ENCODE measurements at regions not wholly inside any gene's neighbourhood (a gene's known extent, or its start where the extent isn't known, plus 50 kb on each side); places are given as distances from the start of the nearest gene placed in this dataset.

GRCh38 chr15:38636597-38636996, 72.0 kb upstream of the RASGRP1 start:
- H4K20me1 ChIP-seq (replicated peaks in 1 of 2; ENCODE audit: control insufficient read depth in 1 of 2, insufficient read depth in 2 of 2, low read length in 2 of 2): no peaks in the 10 kb centered on the region
- H4K8ac ChIP-seq (ENCODE audit: extremely low read depth, insufficient read depth, low read length): no peak overlapping the region
- H3K56ac ChIP-seq (replicated peaks; ENCODE audit: insufficient read length, low read depth, low read length): no peak overlapping the region
- no peak overlapping the region for H2BK5ac ChIP-seq (ENCODE audit: low read depth, low read length)
- no peaks in the 10 kb centered on the region for H3K27me3 ChIP-seq (replicated peaks in 1 of 4; ENCODE audit: control insufficient read depth in 3 of 4, extremely low read depth in 1 of 4, insufficient read depth in 3 of 4, low read length in 3 of 4)
- H3K9ac ChIP-seq (replicated peaks in 1 of 4; ENCODE audit: extremely low read depth in 1 of 4, low read depth in 3 of 4, low read length in 3 of 4): no peak overlapping the region
- H3K4ac ChIP-seq (replicated peaks; ENCODE audit: insufficient read length, low read depth, low read length): no peak overlapping the region
- no peaks in the 10 kb centered on the region for H3K23me2 ChIP-seq (ENCODE audit: low read depth, low read length)
- no peaks in the 10 kb centered on the region for H3K9me3 ChIP-seq (ENCODE audit: insufficient read depth in 2 of 2, low read depth in 1 of 2, low read length in 1 of 2)
- no peak overlapping the region for H3K27ac ChIP-seq (ENCODE audit: low read depth, low read length)
- no peak overlapping the region for H4K5ac ChIP-seq (ENCODE audit: insufficient read length, low read depth, low read length)
- H2AK5ac ChIP-seq (ENCODE audit: low read depth, low read length): no peak overlapping the region
- POLR2A ChIA-PET (ENCODE audit: partially characterized antibody): no interaction called here
- no peak overlapping the region for H3K18ac ChIP-seq (ENCODE audit: extremely low read depth, low read length)
- H3K36me3 ChIP-seq (ENCODE audit: control insufficient read depth in 2 of 4, insufficient read depth in 4 of 4, low read length in 3 of 4): no peaks in the 10 kb centered on the region
- no peaks in the 10 kb centered on the region for H3K79me1 ChIP-seq (ENCODE audit: low read depth, low read length)
- H2BK120ac ChIP-seq (replicated peaks; ENCODE audit: low read depth, low read length): no peak overlapping the region
- H4K91ac ChIP-seq (replicated peaks; ENCODE audit: insufficient read length, low read length): no peak overlapping the region
- no peak overlapping the region for H3K4me2 ChIP-seq (ENCODE audit: insufficient read depth in 1 of 2, low read depth in 2 of 2, low read length in 2 of 2)
- no peak overlapping the region for H2BK15ac ChIP-seq (ENCODE audit: low read length)
- CTCF ChIA-PET (ENCODE audit: partially characterized antibody): interaction anchor here (1.3 to 1.6 kb wide), 2 partner anchors 48 to 53 kb away, joined by 4 to 6 read pairs; no protein-coding TSS in a partner anchor
- H3K79me2 ChIP-seq (ENCODE audit: control insufficient read depth in 1 of 2, insufficient read depth in 2 of 2, low read length in 2 of 2): no peaks in the 10 kb centered on the region
- no peak overlapping the region for H2BK20ac ChIP-seq (ENCODE audit: low read length)
- 87% methylated on average over 4 of the region's 4 CpGs; no CpG with 5 or more reads in 1 of the 2 experiments for WGBS, 2 experiments (ENCODE audit: extremely low coverage in 1 of 2, insufficient coverage in 1 of 2, insufficient read length in 1 of 2, insufficient replicate concordance in 2 of 2, low coverage in 1 of 2, low lambda C conversion rate in 2 of 2, missing lambda C conversion rate in 1 of 2)
- H3K23ac ChIP-seq (ENCODE audit: insufficient read length): no peak overlapping the region
- no peak overlapping the region for H2AFZ ChIP-seq (ENCODE audit: low read length)
- H3K14ac ChIP-seq (ENCODE audit: insufficient read length): no peak overlapping the region
- no peak overlapping the region for H2BK12ac ChIP-seq (ENCODE audit: low read depth, low read length)
- no peak overlapping the region for H3K4me3 ChIP-seq (ENCODE audit: extremely low read depth in 1 of 4, insufficient read depth in 2 of 4, low read depth in 3 of 4, low read length in 4 of 4)
- no peak for DNase-seq (ENCODE audit: low read depth in 1 of 2, low spot score in 2 of 2)
- FAIRE-seq: no peak
- H3K4me1 ChIP-seq (replicated peaks in 1 of 4; ENCODE audit: control insufficient read depth in 3 of 4, insufficient read depth in 4 of 4, low read length in 3 of 4): no peaks in the 10 kb centered on the region
- TF ChIP-seq BCL11A (IDR thresholded peaks at IDR 0.05; ENCODE audit: low read depth in 2 of 2, low read length in 2 of 2) (no peak), RBBP5 (IDR thresholded peaks at IDR 0.05; ENCODE audit: borderline replicate concordance, low read depth, low read length) (no peak), RXRA (IDR thresholded peaks at IDR 0.05; ENCODE audit: insufficient read depth, low read depth, low read length) (no peak), CBX5 (IDR thresholded peaks at IDR 0.05; ENCODE audit: low read depth, low read length) (no peak), CHD1 (IDR thresholded peaks at IDR 0.05; ENCODE audit: low read depth, low read length) (no peak), ATF2 (IDR thresholded peaks at IDR 0.05; ENCODE audit: low read length) (no peak)
